ENCODE measurements at regions not wholly inside any gene's neighbourhood (a gene's known extent, or its start where the extent isn't known, plus 50 kb on each side); places are given as distances from the start of the nearest gene placed in this dataset.

- H3K27ac Mint-ChIP-seq: peak overlapping the region; percentile 78
- Histone ChIP-seq H3K9me3 (ENCODE audit: low read depth) (no peaks in the 10 kb centered on the region), H3K36me3 (no peaks in the 10 kb centered on the region), H3F3A (ENCODE audit: low read depth) (peaks cover 20% of the 10 kb centered on the region), H4K20me1 (ENCODE audit: low read depth) (no peaks in the 10 kb centered on the region), H2AFZ (replicated peaks) (peak overlapping the region; percentile 62), H3K9ac (no peak overlapping the region), H3K4me2 (peak overlapping the region; percentile 23), H3K4me3 (no peak overlapping the region), H3K79me2 (ENCODE audit: low read depth) (no peaks in the 10 kb centered on the region), H3K4me1 (peaks cover 28% of the 10 kb centered on the region), H3K27ac (peak overlapping the region; percentile 81), H3K27me3 (no peaks in the 10 kb centered on the region)
- peak overlapping the region; percentile 35 for H3K4me3 Mint-ChIP-seq
- peak; percentile 71 for DNase-seq (ENCODE audit: low spot score)
- peaks cover 31% of the 10 kb centered on the region for H3K4me1 Mint-ChIP-seq
- H3K36me3 Mint-ChIP-seq: no peaks in the 10 kb centered on the region
- H3K27me3 Mint-ChIP-seq (ENCODE audit: insufficient read depth, low read depth): peaks cover 2% of the 10 kb centered on the region
- no peaks in the 10 kb centered on the region for H3K9me3 Mint-ChIP-seq
- peak; percentile 44 for TF ChIP-seq CTCF (IDR thresholded peaks at IDR 0.05)
- TF ChIP-seq EZH2 (IDR thresholded peaks at IDR 0.05): no peak
- TF ChIP-seq EZH2phosphoT487 (IDR thresholded peaks at IDR 0.05): no peak
Measured at GRCh38 chr6:93779086-93779841, 359.9 kb upstream of the EPHA7 start.

DNA sequence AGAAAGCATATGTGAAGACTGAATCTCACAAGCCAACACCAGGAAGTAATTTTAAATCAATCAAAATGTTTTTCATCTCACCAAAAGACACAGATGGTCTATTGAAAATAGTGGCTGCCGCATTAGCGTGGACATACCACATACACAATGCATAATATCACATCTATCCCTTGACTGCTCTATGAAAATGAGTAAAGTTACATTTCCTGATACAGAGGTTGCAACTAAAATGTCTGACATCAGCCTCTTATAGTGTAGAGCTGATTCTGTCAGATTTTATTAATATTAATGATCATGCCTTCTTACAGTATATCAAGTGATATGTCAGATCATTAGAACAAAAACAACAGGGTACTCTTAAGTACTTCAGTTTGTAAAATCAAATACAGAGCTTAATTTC is 339.8 kb upstream of the EPHA7 start:
- no peak for DNase-seq (ENCODE audit: low spot score)
- H3F3A ChIP-seq (ENCODE audit: low read depth): no peaks in the 10 kb centered on the region
- TF ChIP-seq EZH2phosphoT487 (IDR thresholded peaks at IDR 0.05) (no peak), CTCF (IDR thresholded peaks at IDR 0.05) (no peak), EZH2 (IDR thresholded peaks at IDR 0.05) (no peak)

GRCh38 chr6:93751969-93752368 is 332.6 kb upstream of the EPHA7 start:
- H3K9ac ChIP-seq: no peak overlapping the region
- Mint-ChIP-seq H3K9me3 (peaks cover 5% of the 10 kb centered on the region), H3K27me3 (ENCODE audit: insufficient read depth, low read depth) (no peaks in the 10 kb centered on the region), H3K36me3 (peaks cover 2% of the 10 kb centered on the region), H3K4me3 (no peak overlapping the region), H3K4me1 (no peaks in the 10 kb centered on the region), H3K27ac (no peak overlapping the region)
- no peak overlapping the region for H3K27ac ChIP-seq
- H2AFZ ChIP-seq (replicated peaks): peak overlapping the region; percentile 35
- peak; percentile 27 for DNase-seq (ENCODE audit: low spot score)
- H3K36me3 ChIP-seq: peaks cover 4% of the 10 kb centered on the region
- H3K27me3 ChIP-seq: no peaks in the 10 kb centered on the region
- no peaks in the 10 kb centered on the region for H4K20me1 ChIP-seq (ENCODE audit: low read depth)
- H3K9me3 ChIP-seq (ENCODE audit: low read depth): no peaks in the 10 kb centered on the region
- H3K4me2 ChIP-seq: no peak overlapping the region
- H3K4me3 ChIP-seq: no peak overlapping the region
- no peaks in the 10 kb centered on the region for H3F3A ChIP-seq (ENCODE audit: low read depth)
- peaks cover under 1% of the 10 kb centered on the region for H3K4me1 ChIP-seq
- TF ChIP-seq CTCF (IDR thresholded peaks at IDR 0.05) (no peak), EZH2phosphoT487 (IDR thresholded peaks at IDR 0.05) (no peak), EZH2 (IDR thresholded peaks at IDR 0.05) (no peak)
- no peaks in the 10 kb centered on the region for H3K79me2 ChIP-seq (ENCODE audit: low read depth)

More for the DNA sequence above, 339.8 kb upstream of the EPHA7 start:
- H3K79me2 ChIP-seq (ENCODE audit: low read depth): no peaks in the 10 kb centered on the region
- no peaks in the 10 kb centered on the region for H4K20me1 ChIP-seq (ENCODE audit: low read depth)
- Mint-ChIP-seq H3K27ac (no peak overlapping the region), H3K27me3 (ENCODE audit: insufficient read depth, low read depth) (no peaks in the 10 kb centered on the region), H3K9me3 (peaks cover 5% of the 10 kb centered on the region), H3K4me3 (no peak overlapping the region), H3K36me3 (peaks cover 2% of the 10 kb centered on the region), H3K4me1 (peaks cover 7% of the 10 kb centered on the region)
- no peak overlapping the region for H3K9ac ChIP-seq
- H3K27me3 ChIP-seq: no peaks in the 10 kb centered on the region
- H3K4me3 ChIP-seq: no peak overlapping the region
- no peak overlapping the region for H3K27ac ChIP-seq
- no peak overlapping the region for H3K4me2 ChIP-seq
- no peaks in the 10 kb centered on the region for H3K9me3 ChIP-seq (ENCODE audit: low read depth)
- H2AFZ ChIP-seq (replicated peaks): no peak overlapping the region
- H3K36me3 ChIP-seq: peaks cover 4% of the 10 kb centered on the region
- H3K4me1 ChIP-seq: no peaks in the 10 kb centered on the region

Data from neural progenitor cell (in vitro differentiated cells).